IMR-90 (cell line): ENCODE measurements at regions not wholly inside any gene's neighbourhood (a gene's known extent, or its start where the extent isn't known, plus 50 kb on each side); places are given as distances from the start of the nearest gene placed in this dataset.

ENCODE experiments used
- ATAC-seq: fragments of 200-7000 bp; cut with Tn5 transposase; 2 replicates; pipeline ENCODE4 v1.9.1; 2020; ENCODE audit warnings: low read depth, mild to moderate bottlenecking, moderate library complexity
- BruUV-seq: library from RNA; stranded (reverse); fragments of 400-500 nt; replicated peaks from 2 replicates; lab custom pipeline; 2021; lab: Mats Ljungman, UMichigan
- CTCF ChIA-PET: fragments of 300-600 bp; formaldehyde crosslinking; extraction: SDS; loops from one replicate; lab custom pipeline; 2021; ENCODE audit warnings: antibody characterized with exemption; lab: Yijun Ruan, JAX
- POLR2A ChIA-PET: fragments of 300-600 bp; sonication (Branson Sonifier 250); formaldehyde crosslinking; loops from one replicate; lab custom pipeline; 2022; ENCODE audit warnings: antibody characterized with exemption; ENCODE audit not compliant: unreplicated experiment; lab: Charles Lee
- DNase-seq: peaks from one replicate; pipeline ENCODE4 v3.0.0; 2013
- H2AFZ ChIP-seq: replicated peaks from 2 replicates; pipeline ENCODE3; 2013; ENCODE audit warnings: low read length, mild to moderate bottlenecking; ENCODE audit not compliant: poor library complexity
- H2AK5ac ChIP-seq: 2 replicates; pipeline ENCODE4 v1.6.1; 2013; ENCODE audit warnings: low read depth, low read length, inconsistent platforms
- H2AK9ac ChIP-seq: replicated peaks from 2 replicates; pipeline ENCODE3; 2013; ENCODE audit warnings: mild to moderate bottlenecking, low read depth, low read length, moderate library complexity; ENCODE audit not compliant: poor library complexity
- H2BK120ac ChIP-seq: 2 replicates; pipeline ENCODE4 v1.6.1; 2013; ENCODE audit warnings: low read depth, low read length, inconsistent platforms
- H2BK15ac ChIP-seq: 3 replicates; pipeline ENCODE4 v1.6.1; 2013; ENCODE audit warnings: low read depth, low read length, inconsistent platforms
- H2BK20ac ChIP-seq: 2 replicates; pipeline ENCODE4 v1.6.1; 2013; ENCODE audit warnings: low read depth, mild to moderate bottlenecking, inconsistent platforms, low read length, moderate library complexity
- H2BK5ac ChIP-seq: 2 replicates; pipeline ENCODE4 v1.6.1; 2013; ENCODE audit warnings: mild to moderate bottlenecking, low read depth, low read length, inconsistent platforms; ENCODE audit not compliant: poor library complexity, severe bottlenecking
- H3K14ac ChIP-seq: replicated peaks from 2 replicates; pipeline ENCODE4 v1.6.1; 2013; ENCODE audit warnings: low read depth, low read length, inconsistent platforms
- H3K18ac ChIP-seq: 2 replicates; pipeline ENCODE4 v1.6.1; 2013; ENCODE audit warnings: low read depth, low read length, control low read depth
- H3K23ac ChIP-seq: 2 replicates; pipeline ENCODE4 v1.6.1; 2013; ENCODE audit warnings: low read depth, low read length, inconsistent platforms
- H3K27ac ChIP-seq: 2 replicates; pipeline ENCODE4 v1.5.1; 2013; ENCODE audit warnings: mild to moderate bottlenecking, control low read depth, low read length; ENCODE audit not compliant: insufficient read depth
- H3K27me3 ChIP-seq: 2 replicates; pipeline ENCODE4 v1.6.1; 2013; ENCODE audit warnings: low read length; ENCODE audit not compliant: control insufficient read depth, insufficient read depth
- H3K36me3 ChIP-seq: 2 replicates; pipeline ENCODE4 v1.6.1; 2013; ENCODE audit warnings: low read length, mixed read lengths; ENCODE audit not compliant: control insufficient read depth, insufficient read depth
- H3K4ac ChIP-seq: 2 replicates; pipeline ENCODE4 v1.6.1; 2013; ENCODE audit warnings: low read depth, low read length, inconsistent platforms
- H3K4me1 ChIP-seq: 2 replicates; pipeline ENCODE4 v1.6.1; 2013; ENCODE audit warnings: low read length, mixed read lengths; ENCODE audit not compliant: control insufficient read depth, insufficient read depth
- H3K4me2 ChIP-seq: 2 replicates; pipeline ENCODE4 v1.6.1; 2013; ENCODE audit warnings: low read depth, mild to moderate bottlenecking, control low read depth, low read length, moderate library complexity
- H3K4me3 ChIP-seq: 2 replicates; pipeline ENCODE4 v1.5.1; 2013; ENCODE audit warnings: low read depth, mild to moderate bottlenecking, control low read depth, low read length, moderate library complexity; ENCODE audit not compliant: insufficient read depth
- H3K56ac ChIP-seq: 2 replicates; pipeline ENCODE4 v1.6.1; 2013; ENCODE audit warnings: low read length, inconsistent platforms; ENCODE audit not compliant: insufficient read depth; ENCODE audit errors: extremely low read depth
- H3K79me1 ChIP-seq, 2 experiments: 2 replicates each; pipeline ENCODE4 v1.6.1; 2013; ENCODE audit warnings: low read length in 2 of 2, inconsistent platforms in 1 of 2, low read depth in 1 of 2
- H3K9ac ChIP-seq: 2 replicates; pipeline ENCODE4 v1.6.1; 2013; ENCODE audit warnings: low read depth, low read length, control low read depth
- H3K9me1 ChIP-seq: 2 replicates; pipeline ENCODE4 v1.6.1; 2013; ENCODE audit warnings: low read length, inconsistent platforms; ENCODE audit not compliant: insufficient read depth
- H3K9me3 ChIP-seq: 2 replicates; pipeline ENCODE4 v1.6.1; 2013; ENCODE audit warnings: low read length; ENCODE audit not compliant: control insufficient read depth, insufficient read depth
- H4K20me1 ChIP-seq: 2 replicates; pipeline ENCODE4 v1.6.1; 2013; ENCODE audit warnings: low read length, inconsistent platforms; ENCODE audit not compliant: insufficient read depth
- H4K5ac ChIP-seq: 2 replicates; pipeline ENCODE4 v1.6.1; 2013; ENCODE audit warnings: mild to moderate bottlenecking, low read depth, low read length, control low read depth
- H4K8ac ChIP-seq, 2 experiments: 2 replicates each; pipeline ENCODE4 v1.6.1; 2013; ENCODE audit warnings: low read depth in 2 of 2, low read length in 2 of 2, control low read depth in 1 of 2, inconsistent platforms in 1 of 2
- H4K91ac ChIP-seq: 2 replicates; pipeline ENCODE4 v1.6.1; 2013; ENCODE audit warnings: low read depth, low read length, inconsistent platforms; ENCODE audit not compliant: insufficient read depth
- MAZ ChIP-seq: IDR thresholded peaks from 2 replicates; pipeline ENCODE4 v1.6.1; 2012; ENCODE audit warnings: low read depth, mild to moderate bottlenecking, low read length, improper control_type of control experiment, moderate library complexity, borderline replicate concordance
- WGBS, 2 experiments: methylation state at CpG; one replicate each; pipeline versions ENCODE4 v1.1.5 to v1.1.7; 2013; ENCODE audit warnings: missing lambda C conversion rate in 2 of 2; ENCODE audit not compliant: insufficient read length in 1 of 2; ENCODE audit errors: extremely low coverage in 2 of 2; 5-methylcytosine and 5-hydroxymethylcytosine counted together
- dilution Hi-C: fragments of 300-500 bp; cut with HindIII; formaldehyde crosslinking; loops from one replicate; pipeline ENCODE4 v1.14.3; 2018; ENCODE audit warnings: low sequenced_read_pairs; ENCODE audit not compliant: unreplicated experiment
- in situ Hi-C: fragments of 300-500 bp; cut with MboI; formaldehyde crosslinking; loops from 3 replicates; pipeline ENCODE4 v1.14.3; 2019; ENCODE audit warnings: low sequenced_read_pairs, inconsistent platforms, mixed read lengths
- intact Hi-C: fragments of 100-400 bp; cut with micrococcal nuclease; formaldehyde crosslinking; loops from 2 replicates; pipeline ENCODE4 v1.10.0; 2022

DNA sequence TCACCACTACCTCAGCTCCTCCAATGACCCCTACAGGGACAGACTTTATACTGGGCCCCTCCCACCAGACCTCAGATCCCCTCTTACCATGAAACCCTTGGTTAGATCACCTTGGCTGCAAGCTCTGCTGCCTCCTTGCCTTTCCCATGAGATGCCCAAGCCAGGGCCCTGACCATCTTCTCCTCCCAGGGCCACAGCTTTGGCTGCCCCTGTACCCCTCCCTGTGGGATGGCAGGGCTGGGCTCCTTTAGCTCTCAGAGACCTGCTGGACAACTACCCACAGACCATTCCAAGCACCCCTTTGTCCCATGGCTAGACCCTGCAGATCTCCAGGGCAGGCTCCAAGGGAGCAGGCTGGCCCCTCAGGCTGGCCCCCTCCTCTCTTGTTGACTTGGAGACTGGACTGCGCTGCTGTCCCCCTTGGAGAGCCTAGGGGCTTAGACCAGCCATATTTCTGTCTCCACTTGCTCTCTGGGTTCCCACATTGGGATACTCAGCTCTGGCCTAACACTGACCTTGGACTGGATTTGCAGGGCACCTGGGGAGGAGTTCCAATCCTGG, 1692.7 kb downstream of the TP53TG3F start:
- no peaks in the 10 kb centered on the region for H3K9me1 ChIP-seq
- no peak for DNase-seq
- H4K5ac ChIP-seq: no peak overlapping the region
- intact Hi-C loops (no loop called here), in situ Hi-C loops (no loop called here), dilution Hi-C loops (no loop called here)
- H3K9ac ChIP-seq: no peak overlapping the region
- ATAC-seq: no peak
- no peak overlapping the region for H4K8ac ChIP-seq
- H3K4me3 ChIP-seq: no peak overlapping the region
- TF ChIP-seq MAZ: no peak
- no peak overlapping the region for H2AK9ac ChIP-seq
- H3K4me1 ChIP-seq: no peaks in the 10 kb centered on the region
- no peak overlapping the region for H3K14ac ChIP-seq
- POLR2A ChIA-PET: no interaction called here
- H3K27me3 ChIP-seq: no peaks in the 10 kb centered on the region
- H2AFZ ChIP-seq: no peak overlapping the region
- no TSS peak for BruUV-seq
- no peaks in the 10 kb centered on the region for H3K36me3 ChIP-seq
- H2BK5ac ChIP-seq: no peak overlapping the region
- no peak overlapping the region for H3K4me2 ChIP-seq
- no peak overlapping the region for H3K4ac ChIP-seq
- WGBS, 2 experiments: no CpG with 5 or more reads among the region's 1 CpG
- no peak overlapping the region for H3K27ac ChIP-seq
- H4K91ac ChIP-seq: no peak overlapping the region
- H2BK20ac ChIP-seq: no peak overlapping the region
- H3K9me3 ChIP-seq: peaks cover 24% of the 10 kb centered on the region
- no peak overlapping the region for H2AK5ac ChIP-seq
- no peak overlapping the region for H3K23ac ChIP-seq
- no peak overlapping the region for H3K18ac ChIP-seq
- no peaks in the 10 kb centered on the region for H3K79me1 ChIP-seq
- H2BK120ac ChIP-seq: no peak overlapping the region
- H2BK15ac ChIP-seq: no peak overlapping the region
- no peaks in the 10 kb centered on the region for H4K20me1 ChIP-seq
- H3K56ac ChIP-seq: no peak overlapping the region
- CTCF ChIA-PET: no interaction called here
